ENCODE measurements at regions not wholly inside any gene's neighbourhood (a gene's known extent, or its start where the extent isn't known, plus 50 kb on each side); places are given as distances from the start of the nearest gene placed in this dataset.

DNA sequence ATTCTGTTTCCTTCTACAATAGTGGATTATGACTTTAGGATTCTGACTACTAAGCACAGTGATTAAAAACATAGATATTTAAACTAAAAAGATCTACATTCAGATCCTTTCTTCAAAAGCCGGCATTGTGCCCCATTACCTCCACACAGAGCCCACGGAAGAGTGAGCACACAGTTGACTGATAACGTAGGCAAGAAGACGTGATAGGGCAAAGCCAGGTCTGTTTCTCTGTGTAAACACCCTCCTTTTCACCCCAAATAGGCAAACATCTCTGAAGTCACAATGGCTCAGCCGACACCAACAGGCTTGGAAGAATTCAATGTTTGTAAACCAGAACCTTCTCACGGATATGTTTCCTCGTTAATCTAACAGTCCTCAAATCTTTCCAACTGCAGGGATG is 302.9 kb downstream of the CMPK2 start:
- Mint-ChIP-seq H3K27ac (ENCODE audit: unreplicated experiment) (no peak overlapping the region), H3K4me1 (ENCODE audit: low read depth, unreplicated experiment) (no peaks in the 10 kb centered on the region), H3K36me3 (ENCODE audit: low read depth, unreplicated experiment) (no peaks in the 10 kb centered on the region), H3K9me3 (ENCODE audit: unreplicated experiment) (no peaks in the 10 kb centered on the region), H3K4me3 (ENCODE audit: unreplicated experiment) (no peak overlapping the region), H3K27me3 (ENCODE audit: low read depth, unreplicated experiment) (no peaks in the 10 kb centered on the region)
- H3K4me3 ChIP-seq (ENCODE audit: insufficient read depth, low read depth, low read length) = no peak overlapping the region
- H3K27ac ChIP-seq (ENCODE audit: low read depth, low read length) = no peak overlapping the region
- H4K20me1 ChIP-seq (ENCODE audit: insufficient read depth, low read length) = no peaks in the 10 kb centered on the region
- no peak overlapping the region for H3K4me2 ChIP-seq (ENCODE audit: low read length)
- FAIRE-seq (no peak), DNase-seq (ENCODE audit: low read depth) (no peak)
- H2AFZ ChIP-seq (ENCODE audit: low read depth, low read length) = no peak overlapping the region
- H3K4me1 ChIP-seq (ENCODE audit: insufficient read depth, low read length) = no peaks in the 10 kb centered on the region
- H3K36me3 ChIP-seq (ENCODE audit: insufficient read depth, low read length) = no peaks in the 10 kb centered on the region
- H3K79me2 ChIP-seq (ENCODE audit: insufficient read depth, low read length) = no peaks in the 10 kb centered on the region
- no peak overlapping the region for H3K9ac ChIP-seq (ENCODE audit: low read length)
- TF ChIP-seq, protein P1, sequence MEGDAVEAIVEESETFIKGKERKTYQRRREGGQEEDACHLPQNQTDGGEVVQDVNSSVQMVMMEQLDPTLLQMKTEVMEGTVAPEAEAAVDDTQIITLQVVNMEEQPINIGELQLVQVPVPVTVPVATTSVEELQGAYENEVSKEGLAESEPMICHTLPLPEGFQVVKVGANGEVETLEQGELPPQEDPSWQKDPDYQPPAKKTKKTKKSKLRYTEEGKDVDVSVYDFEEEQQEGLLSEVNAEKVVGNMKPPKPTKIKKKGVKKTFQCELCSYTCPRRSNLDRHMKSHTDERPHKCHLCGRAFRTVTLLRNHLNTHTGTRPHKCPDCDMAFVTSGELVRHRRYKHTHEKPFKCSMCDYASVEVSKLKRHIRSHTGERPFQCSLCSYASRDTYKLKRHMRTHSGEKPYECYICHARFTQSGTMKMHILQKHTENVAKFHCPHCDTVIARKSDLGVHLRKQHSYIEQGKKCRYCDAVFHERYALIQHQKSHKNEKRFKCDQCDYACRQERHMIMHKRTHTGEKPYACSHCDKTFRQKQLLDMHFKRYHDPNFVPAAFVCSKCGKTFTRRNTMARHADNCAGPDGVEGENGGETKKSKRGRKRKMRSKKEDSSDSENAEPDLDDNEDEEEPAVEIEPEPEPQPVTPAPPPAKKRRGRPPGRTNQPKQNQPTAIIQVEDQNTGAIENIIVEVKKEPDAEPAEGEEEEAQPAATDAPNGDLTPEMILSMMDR (IDR thresholded peaks at IDR 0.05; ENCODE audit: insufficient read depth, low read depth, low read length) = no peak
- H3K27me3 ChIP-seq (ENCODE audit: insufficient read depth, low read length) = no peaks in the 10 kb centered on the region
- H3K9me3 ChIP-seq (ENCODE audit: insufficient read depth, low read depth, low read length) = no peaks in the 10 kb centered on the region

DNA sequence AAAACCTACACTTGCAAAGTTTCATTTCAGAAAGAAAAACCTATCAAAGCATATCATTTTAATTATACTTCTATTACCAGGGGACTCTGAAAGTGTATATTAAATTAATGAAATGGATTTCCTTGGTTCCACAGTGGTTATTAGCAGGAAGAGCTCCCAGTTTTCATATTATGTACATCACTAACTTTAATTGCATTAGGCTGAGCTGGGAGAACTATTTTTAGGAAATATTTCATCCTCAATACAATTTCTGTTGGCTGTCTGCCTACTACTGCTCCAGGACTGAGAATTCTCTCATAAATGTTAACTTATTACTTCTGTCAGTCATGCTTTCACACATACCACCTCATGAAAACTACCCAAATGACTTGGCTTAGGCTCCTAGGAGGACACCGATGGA is 301.4 kb downstream of the CMPK2 start:
- no peaks in the 10 kb centered on the region for H3K4me1 ChIP-seq (ENCODE audit: insufficient read depth, low read length)
- no peak overlapping the region for H3K27ac ChIP-seq (ENCODE audit: low read depth, low read length)
- H3K27me3 Mint-ChIP-seq (ENCODE audit: low read depth, unreplicated experiment) = no peaks in the 10 kb centered on the region
- DNase-seq (ENCODE audit: low read depth) (no peak), FAIRE-seq (no peak)
- no peaks in the 10 kb centered on the region for H3K9me3 Mint-ChIP-seq (ENCODE audit: unreplicated experiment)
- H3K4me3 Mint-ChIP-seq (ENCODE audit: unreplicated experiment) = no peak overlapping the region
- H3K27ac Mint-ChIP-seq (ENCODE audit: unreplicated experiment) = no peak overlapping the region
- H3K36me3 ChIP-seq (ENCODE audit: insufficient read depth, low read length) = no peaks in the 10 kb centered on the region
- H3K9me3 ChIP-seq (ENCODE audit: insufficient read depth, low read depth, low read length) = no peaks in the 10 kb centered on the region
- no peaks in the 10 kb centered on the region for H3K79me2 ChIP-seq (ENCODE audit: insufficient read depth, low read length)
- no peaks in the 10 kb centered on the region for H3K4me1 Mint-ChIP-seq (ENCODE audit: low read depth, unreplicated experiment)
- TF ChIP-seq EZH2 (IDR thresholded peaks at IDR 0.05; ENCODE audit: insufficient read depth, low read length) = no peak
- TF ChIP-seq, protein P1 (IDR thresholded peaks at IDR 0.05; ENCODE audit: insufficient read depth, low read depth, low read length) = no peak
- H3K27me3 ChIP-seq (ENCODE audit: insufficient read depth, low read length) = no peaks in the 10 kb centered on the region
- no peaks in the 10 kb centered on the region for H4K20me1 ChIP-seq (ENCODE audit: insufficient read depth, low read length)
- no peak overlapping the region for H2AFZ ChIP-seq (ENCODE audit: low read depth, low read length)
- no peak overlapping the region for H3K9ac ChIP-seq (ENCODE audit: low read length)
- no peak overlapping the region for H3K4me3 ChIP-seq (ENCODE audit: insufficient read depth, low read depth, low read length)
- H3K4me2 ChIP-seq (ENCODE audit: low read length) = no peak overlapping the region
- H3K36me3 Mint-ChIP-seq (ENCODE audit: low read depth, unreplicated experiment) = no peaks in the 10 kb centered on the region

DNA sequence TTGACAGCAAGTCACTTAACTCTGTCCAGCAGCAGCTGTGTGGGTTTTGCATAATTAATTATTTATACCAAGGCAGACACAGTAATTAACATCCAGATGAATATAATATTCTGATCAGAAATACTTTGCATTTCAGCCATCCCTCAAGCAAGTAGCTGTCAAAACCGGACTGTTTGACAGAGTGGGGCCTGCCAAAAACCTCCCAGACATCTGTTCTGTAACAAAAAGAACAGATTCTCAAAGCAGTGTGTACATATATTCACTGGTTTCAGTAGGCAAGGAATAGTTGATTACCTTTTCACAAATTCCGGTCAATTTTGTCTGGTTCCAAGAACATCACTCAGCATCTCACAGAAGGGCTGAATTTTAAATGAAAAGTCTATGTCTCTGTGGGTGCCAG is 291.6 kb downstream of the CMPK2 start:
- H3K27me3 ChIP-seq (ENCODE audit: insufficient read depth, low read length) = no peaks in the 10 kb centered on the region
- no peak for FAIRE-seq
- peaks cover 4% of the 10 kb centered on the region for H3K4me1 ChIP-seq (ENCODE audit: insufficient read depth, low read length)
- Mint-ChIP-seq H3K36me3 (ENCODE audit: low read depth, unreplicated experiment) (no peaks in the 10 kb centered on the region), H3K4me1 (ENCODE audit: low read depth, unreplicated experiment) (no peaks in the 10 kb centered on the region), H3K27ac (ENCODE audit: unreplicated experiment) (no peak overlapping the region), H3K27me3 (ENCODE audit: low read depth, unreplicated experiment) (no peaks in the 10 kb centered on the region), H3K9me3 (ENCODE audit: unreplicated experiment) (no peaks in the 10 kb centered on the region), H3K4me3 (ENCODE audit: unreplicated experiment) (no peak overlapping the region)
- no peak overlapping the region for H3K4me3 ChIP-seq (ENCODE audit: insufficient read depth, low read depth, low read length)
- H3K27ac ChIP-seq (ENCODE audit: low read depth, low read length) = no peak overlapping the region
- no peaks in the 10 kb centered on the region for H3K79me2 ChIP-seq (ENCODE audit: insufficient read depth, low read length)
- H3K9ac ChIP-seq (ENCODE audit: low read length) = no peak overlapping the region
- no peak overlapping the region for H2AFZ ChIP-seq (ENCODE audit: low read depth, low read length)
- H4K20me1 ChIP-seq (ENCODE audit: insufficient read depth, low read length) = no peaks in the 10 kb centered on the region
- no peaks in the 10 kb centered on the region for H3K36me3 ChIP-seq (ENCODE audit: insufficient read depth, low read length)
- no peaks in the 10 kb centered on the region for H3K9me3 ChIP-seq (ENCODE audit: insufficient read depth, low read depth, low read length)
- TF ChIP-seq, protein P1 (IDR thresholded peaks at IDR 0.05; ENCODE audit: insufficient read depth, low read depth, low read length) = no peak
- TF ChIP-seq EZH2 (IDR thresholded peaks at IDR 0.05; ENCODE audit: insufficient read depth, low read length) = no peak
- H3K4me2 ChIP-seq (ENCODE audit: low read length) = no peak overlapping the region
- no peak for DNase-seq (ENCODE audit: low read depth)
